ENCODE measurements at regions not wholly inside any gene's neighbourhood (a gene's known extent, or its start where the extent isn't known, plus 50 kb on each side); places are given as distances from the start of the nearest gene placed in this dataset.

- TF ChIP-seq TAF1 (conservative IDR thresholded peaks at IDR 0.05) (no peak), YY1 (IDR thresholded peaks at IDR 0.05) (no peak), CTCF (IDR thresholded peaks at IDR 0.05; ENCODE audit: low read depth, low read length, missing input control) (no peak)
These were observed 819.1 kb upstream of the GRAMD2B start for GRCh38 chr5:125604104-125604503.

Measured in liver (tissue), 3 donors.